Calu3 (cell line): ENCODE measurements at regions not wholly inside any gene's neighbourhood (a gene's known extent, or its start where the extent isn't known, plus 50 kb on each side); places are given as distances from the start of the nearest gene placed in this dataset.

Experiments
- BruUV-seq: library from RNA; stranded (reverse); fragments of 400-500 nt; replicated peaks from 2 replicates; lab custom pipeline; 2021; lab: Mats Ljungman, UMichigan
- CTCF ChIA-PET: fragments of 300-600 bp; sonication (Branson Sonifier 250); formaldehyde crosslinking; loops from one replicate; lab custom pipeline; 2022; ENCODE audit warnings: antibody characterized with exemption; lab: Charles Lee
- DNase-seq: peaks from one replicate; pipeline ENCODE4 v3.0.0; 2022
- H3K27ac Mint-ChIP-seq: one replicate; pipeline ENCODE4 v1.8.0; 2022; ENCODE audit warnings: mixed read lengths; ENCODE audit not compliant: unreplicated experiment
- H3K27me3 Mint-ChIP-seq: one replicate; pipeline ENCODE4 v1.8.0; 2022; ENCODE audit warnings: mixed read lengths; ENCODE audit not compliant: unreplicated experiment
- H3K36me3 Mint-ChIP-seq: one replicate; pipeline ENCODE4 v1.8.0; 2022; ENCODE audit warnings: mild to moderate bottlenecking, moderate library complexity, mixed read lengths; ENCODE audit not compliant: insufficient read depth, unreplicated experiment
- H3K4me1 Mint-ChIP-seq: one replicate; pipeline ENCODE4 v1.8.0; 2022; ENCODE audit warnings: mild to moderate bottlenecking, low read depth, mixed read lengths; ENCODE audit not compliant: unreplicated experiment
- H3K4me3 Mint-ChIP-seq: one replicate; pipeline ENCODE4 v1.8.0; 2022; ENCODE audit warnings: mild to moderate bottlenecking, low read depth, moderate library complexity, mixed read lengths; ENCODE audit not compliant: unreplicated experiment
- H3K9me3 Mint-ChIP-seq: one replicate; pipeline ENCODE4 v1.8.0; 2022; ENCODE audit warnings: low read depth, mixed read lengths; ENCODE audit not compliant: unreplicated experiment
- intact Hi-C: fragments of 100-400 bp; cut with micrococcal nuclease; formaldehyde crosslinking; loops from one replicate; pipeline ENCODE4 v1.10.0; 2022; ENCODE audit not compliant: unreplicated experiment
- TF ChIP-seq, protein P1 (sequence below): fragments of 200-600 bp; IDR thresholded peaks from one replicate; pipeline ENCODE4 v1.8.0; 2022; ENCODE audit warnings: antibody characterized with exemption; ENCODE audit not compliant: unreplicated experiment

DNA sequence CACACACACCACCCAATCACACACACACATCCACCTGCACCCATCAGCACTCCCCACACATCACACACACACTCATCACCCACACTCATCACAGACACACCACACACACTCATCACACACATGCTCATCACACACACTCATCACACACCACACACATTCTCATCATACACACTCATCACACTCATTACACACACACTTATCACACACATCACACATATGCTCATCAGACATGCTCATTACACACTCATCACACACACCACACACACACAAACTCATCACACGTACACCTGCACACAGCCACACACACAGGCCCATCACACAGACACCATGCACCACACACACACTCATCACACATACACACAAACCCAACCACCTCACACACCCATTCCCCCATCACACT, 107.5 kb upstream of the C14orf180 start:
- no peaks in the 10 kb centered on the region for H3K4me1 Mint-ChIP-seq
- no peak overlapping the region for H3K4me3 Mint-ChIP-seq
- CTCF ChIA-PET = no interaction called here

DNA sequence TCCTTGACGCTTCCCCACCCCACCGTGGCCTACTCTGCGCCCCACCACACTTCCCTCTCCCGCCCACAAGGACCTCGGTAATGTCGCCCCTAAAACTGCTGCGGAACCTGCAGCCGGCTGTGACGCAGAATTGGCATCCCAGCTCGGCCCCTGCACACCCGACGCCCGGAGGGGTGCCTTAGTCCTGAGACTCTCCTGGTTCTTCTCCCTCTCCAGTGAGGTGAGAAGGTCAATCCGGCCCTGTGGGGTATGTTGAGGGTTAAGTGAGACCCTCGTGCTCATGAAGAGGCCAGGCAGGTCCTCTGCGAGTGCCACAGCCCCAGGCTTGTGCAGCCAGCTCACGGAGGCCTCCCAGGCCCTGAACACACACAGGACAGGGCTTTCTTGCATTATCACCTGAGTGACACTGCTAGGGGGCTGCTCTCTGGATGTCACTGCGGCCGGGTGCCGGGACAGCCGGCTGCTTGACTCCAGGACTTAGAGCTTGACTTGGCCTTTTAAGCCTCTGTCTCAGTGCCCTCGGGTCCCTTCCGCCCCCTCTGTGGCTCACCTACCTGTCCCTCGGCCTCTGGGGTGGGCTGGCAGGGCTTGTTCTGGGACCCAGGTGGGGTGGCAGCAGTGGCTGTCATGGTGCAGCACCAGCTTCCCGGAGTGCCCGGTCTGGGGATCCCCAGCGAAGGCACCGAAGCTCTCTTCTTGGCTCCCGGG, 106.9 kb upstream of the C14orf180 start:
- Mint-ChIP-seq H3K27me3 (peaks cover 74% of the 10 kb centered on the region), H3K36me3 (no peaks in the 10 kb centered on the region), H3K9me3 (no peaks in the 10 kb centered on the region), H3K27ac (no peak overlapping the region), H3K4me3 (no peak overlapping the region), H3K4me1 (no peaks in the 10 kb centered on the region)
- intact Hi-C loops = no loop called here
- CTCF ChIA-PET = no interaction called here
- BruUV-seq = no TSS peak
- DNase-seq = no peak
- TF ChIP-seq, protein P1, sequence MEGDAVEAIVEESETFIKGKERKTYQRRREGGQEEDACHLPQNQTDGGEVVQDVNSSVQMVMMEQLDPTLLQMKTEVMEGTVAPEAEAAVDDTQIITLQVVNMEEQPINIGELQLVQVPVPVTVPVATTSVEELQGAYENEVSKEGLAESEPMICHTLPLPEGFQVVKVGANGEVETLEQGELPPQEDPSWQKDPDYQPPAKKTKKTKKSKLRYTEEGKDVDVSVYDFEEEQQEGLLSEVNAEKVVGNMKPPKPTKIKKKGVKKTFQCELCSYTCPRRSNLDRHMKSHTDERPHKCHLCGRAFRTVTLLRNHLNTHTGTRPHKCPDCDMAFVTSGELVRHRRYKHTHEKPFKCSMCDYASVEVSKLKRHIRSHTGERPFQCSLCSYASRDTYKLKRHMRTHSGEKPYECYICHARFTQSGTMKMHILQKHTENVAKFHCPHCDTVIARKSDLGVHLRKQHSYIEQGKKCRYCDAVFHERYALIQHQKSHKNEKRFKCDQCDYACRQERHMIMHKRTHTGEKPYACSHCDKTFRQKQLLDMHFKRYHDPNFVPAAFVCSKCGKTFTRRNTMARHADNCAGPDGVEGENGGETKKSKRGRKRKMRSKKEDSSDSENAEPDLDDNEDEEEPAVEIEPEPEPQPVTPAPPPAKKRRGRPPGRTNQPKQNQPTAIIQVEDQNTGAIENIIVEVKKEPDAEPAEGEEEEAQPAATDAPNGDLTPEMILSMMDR = no peak

More for the DNA sequence above, 107.5 kb upstream of the C14orf180 start:
- TF ChIP-seq, protein P1 = no peak
- Mint-ChIP-seq H3K27ac (no peak overlapping the region), H3K27me3 (peaks cover 75% of the 10 kb centered on the region), H3K9me3 (no peaks in the 10 kb centered on the region), H3K36me3 (no peaks in the 10 kb centered on the region)
- intact Hi-C loops = no loop called here
- DNase-seq = no peak
- no TSS peak for BruUV-seq

GRCh38 chr14:104473244-104473565, 106.4 kb upstream of the C14orf180 start:
- intact Hi-C loops = no loop called here
- no TSS peak for BruUV-seq
- no peaks in the 10 kb centered on the region for H3K36me3 Mint-ChIP-seq
- DNase-seq = no peak
- H3K27me3 Mint-ChIP-seq = peaks cover 74% of the 10 kb centered on the region
- H3K4me3 Mint-ChIP-seq = no peak overlapping the region
- no peaks in the 10 kb centered on the region for H3K9me3 Mint-ChIP-seq
- H3K4me1 Mint-ChIP-seq = no peaks in the 10 kb centered on the region
- TF ChIP-seq, protein P1 = no peak
- no peak overlapping the region for H3K27ac Mint-ChIP-seq
- CTCF ChIA-PET = no interaction called here

- intact Hi-C loops = no loop called here
- CTCF ChIA-PET = no interaction called here
- Mint-ChIP-seq H3K4me1 (no peaks in the 10 kb centered on the region), H3K27ac (no peak overlapping the region), H3K27me3 (peaks cover 74% of the 10 kb centered on the region), H3K36me3 (no peaks in the 10 kb centered on the region), H3K9me3 (no peaks in the 10 kb centered on the region), H3K4me3 (no peak overlapping the region)
- no peak for DNase-seq
- BruUV-seq = no TSS peak
- TF ChIP-seq, protein P1 = no peak
These were observed 105.7 kb upstream of the C14orf180 start for GRCh38 chr14:104473649-104474494.
